ENCODE measurements at regions not wholly inside any gene's neighbourhood (a gene's known extent, or its start where the extent isn't known, plus 50 kb on each side); places are given as distances from the start of the nearest gene placed in this dataset.

- no peak for DNase-seq
These were observed 277.9 kb upstream of the E2F7 start for GRCh38 chr12:77343291-77343690.

- DNase-seq = no peak
These were observed 276.9 kb upstream of the E2F7 start for GRCh38 chr12:77342253-77342652.

GRCh38 chr12:77339610-77340009, 274.2 kb upstream of the E2F7 start:
- no peak for DNase-seq

- DNase-seq = no peak
These were observed 272.0 kb upstream of the E2F7 start for GRCh38 chr12:77337362-77337761.

- no peak for DNase-seq
These were observed 269.4 kb upstream of the E2F7 start for GRCh38 chr12:77334806-77335205.

- DNase-seq = no peak
These were observed 263.0 kb upstream of the E2F7 start for GRCh38 chr12:77328326-77328725.

GRCh38 chr12:77325511-77326236, 260.3 kb upstream of the E2F7 start:
- no peak for DNase-seq

GRCh38 chr12:77324763-77325468, 259.5 kb upstream of the E2F7 start:
- DNase-seq = peak; percentile 56

- no peak for DNase-seq
These were observed 259.0 kb upstream of the E2F7 start for GRCh38 chr12:77324416-77324762.

GRCh38 chr12:77323788-77324415, 258.5 kb upstream of the E2F7 start:
- no peak for DNase-seq

- DNase-seq = no peak
These were observed 253.8 kb upstream of the E2F7 start for GRCh38 chr12:77319166-77319565.

- DNase-seq = no peak
These were observed 250.0 kb upstream of the E2F7 start for GRCh38 chr12:77315407-77315806.

- no peak for DNase-seq
These were observed 249.1 kb upstream of the E2F7 start for GRCh38 chr12:77314378-77315052.

- no peak for DNase-seq
These were observed 242.7 kb upstream of the E2F7 start for GRCh38 chr12:77308056-77308455.

GRCh38 chr12:77300811-77301210, 235.4 kb upstream of the E2F7 start:
- DNase-seq = no peak

GRCh38 chr12:77299910-77300669, 234.7 kb upstream of the E2F7 start:
- DNase-seq = no peak

GRCh38 chr12:77299001-77299400, 233.6 kb upstream of the E2F7 start:
- no peak for DNase-seq

- no peak for DNase-seq
These were observed 228.6 kb upstream of the E2F7 start for GRCh38 chr12:77294016-77294415.

GRCh38 chr12:77274926-77275325, 209.6 kb upstream of the E2F7 start:
- DNase-seq = no peak

GRCh38 chr12:77273898-77274297, 208.5 kb upstream of the E2F7 start:
- DNase-seq = no peak

- no peak for DNase-seq
These were observed 191.6 kb upstream of the E2F7 start for GRCh38 chr12:77256956-77257355.

GRCh38 chr12:77253321-77253720, 188.0 kb upstream of the E2F7 start:
- no peak for DNase-seq

- DNase-seq = no peak
These were observed 186.4 kb upstream of the E2F7 start for GRCh38 chr12:77251799-77252198.

Data from NCI-H1092 (cell line).